GM18498 (cell line): ENCODE measurements at regions not wholly inside any gene's neighbourhood (a gene's known extent, or its start where the extent isn't known, plus 50 kb on each side); places are given as distances from the start of the nearest gene placed in this dataset.

ENCODE experiments used
- ATAC-seq: cut with Tn5 transposase; IDR thresholded peaks from one replicate; pipeline ENCODE4 v1.9.1; 2021; ENCODE audit warnings: mild to moderate bottlenecking, moderate library complexity; ENCODE audit not compliant: unreplicated experiment

DNA sequence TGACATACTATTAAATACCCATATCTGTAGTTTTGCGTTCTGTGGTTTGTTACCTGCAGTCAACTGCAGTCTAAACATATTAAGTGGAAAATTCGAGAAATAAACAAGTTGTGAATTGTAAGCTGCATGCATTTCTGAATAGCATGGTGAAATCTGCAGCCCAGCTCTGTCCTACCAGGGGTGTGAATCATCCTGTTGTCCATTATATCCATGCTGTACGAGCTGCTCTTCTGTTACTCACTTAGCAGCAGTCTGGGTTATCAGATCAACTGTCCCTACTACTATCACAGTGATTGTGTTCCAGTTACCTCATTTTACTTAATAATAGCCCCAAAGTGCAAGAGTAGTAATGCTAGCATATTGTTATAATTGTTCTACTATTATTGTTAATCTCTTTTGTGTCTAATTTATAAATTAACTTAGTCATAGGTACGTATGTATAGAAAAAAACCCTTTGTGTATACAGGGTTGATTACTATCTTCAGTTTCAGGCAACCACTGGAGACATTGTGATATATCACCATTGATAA is 173.7 kb upstream of the FAT4 start:
- no peak for ATAC-seq

DNA sequence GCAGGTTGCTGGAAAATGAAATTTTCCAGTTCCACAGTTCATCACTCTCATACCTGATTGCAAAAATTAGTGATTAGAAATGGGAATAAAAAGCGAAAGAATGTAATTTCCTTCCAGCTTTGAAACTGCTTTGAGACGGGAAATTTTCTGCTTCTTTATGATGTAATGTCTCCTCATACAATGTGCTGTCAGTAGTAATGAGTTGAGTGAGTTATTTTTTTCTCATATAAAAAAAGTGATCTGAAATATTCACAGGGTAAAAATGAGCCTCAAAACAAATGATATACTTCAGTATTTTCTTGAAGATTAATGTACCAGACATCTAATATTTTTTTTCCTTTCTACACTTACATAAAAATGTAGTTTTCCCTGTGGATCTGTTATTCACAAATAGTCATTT is 179.1 kb upstream of the FAT4 start:
- no peak for ATAC-seq

DNA sequence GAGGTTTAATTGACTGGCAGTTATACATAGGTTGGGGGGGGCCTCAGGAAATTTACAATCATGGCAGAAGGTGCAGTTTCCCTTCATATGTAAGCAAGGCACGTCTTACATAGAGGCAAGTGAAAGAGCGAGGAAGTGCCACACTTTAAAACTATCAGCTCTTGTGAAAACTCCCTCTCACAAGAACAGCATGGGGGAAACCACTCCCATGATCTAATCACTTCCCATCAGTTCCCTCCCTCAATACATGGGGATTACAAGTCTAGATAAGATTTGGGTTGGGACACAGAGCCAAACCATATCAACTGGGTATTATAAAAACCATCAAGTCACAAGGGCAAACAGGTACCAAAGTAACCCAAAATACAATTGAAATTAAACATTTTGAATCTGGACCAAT is 182.0 kb upstream of the FAT4 start:
- no peak for ATAC-seq

DNA sequence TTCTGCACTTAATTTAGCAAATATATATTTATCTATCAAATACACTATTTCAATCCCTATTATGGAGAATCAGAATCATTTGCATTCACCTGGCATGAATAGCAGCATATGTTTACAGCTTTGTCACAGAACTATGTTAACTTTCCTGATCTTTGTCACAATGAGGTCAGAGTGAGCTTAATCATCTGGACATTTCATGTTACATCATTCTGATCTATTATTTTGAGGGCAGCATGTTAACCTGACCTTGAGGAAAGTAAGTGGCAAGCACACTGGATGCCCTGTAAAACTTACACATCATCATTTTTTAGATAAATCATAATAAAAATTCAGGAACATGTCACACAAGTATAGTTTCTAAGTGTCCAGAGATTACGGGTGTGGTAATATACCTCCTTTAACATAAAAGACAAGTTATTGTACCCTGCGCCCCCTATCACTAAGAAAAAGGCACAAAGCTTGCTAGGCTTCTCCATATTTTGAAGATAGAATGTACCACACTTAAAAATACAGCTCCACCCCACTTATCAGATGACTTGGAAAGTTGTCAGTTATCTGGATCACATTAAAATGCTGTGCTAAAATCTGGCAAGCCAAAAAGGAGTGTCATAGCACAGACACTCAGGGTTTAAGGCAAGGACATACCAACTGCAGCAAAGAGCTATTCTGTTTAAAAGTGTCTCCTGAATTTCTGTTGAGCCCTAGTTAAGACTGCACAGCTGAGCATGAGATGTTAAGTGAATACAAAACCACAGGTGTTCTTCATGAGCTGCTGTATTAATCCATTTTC is 182.7 kb upstream of the FAT4 start:
- ATAC-seq = no peak

DNA sequence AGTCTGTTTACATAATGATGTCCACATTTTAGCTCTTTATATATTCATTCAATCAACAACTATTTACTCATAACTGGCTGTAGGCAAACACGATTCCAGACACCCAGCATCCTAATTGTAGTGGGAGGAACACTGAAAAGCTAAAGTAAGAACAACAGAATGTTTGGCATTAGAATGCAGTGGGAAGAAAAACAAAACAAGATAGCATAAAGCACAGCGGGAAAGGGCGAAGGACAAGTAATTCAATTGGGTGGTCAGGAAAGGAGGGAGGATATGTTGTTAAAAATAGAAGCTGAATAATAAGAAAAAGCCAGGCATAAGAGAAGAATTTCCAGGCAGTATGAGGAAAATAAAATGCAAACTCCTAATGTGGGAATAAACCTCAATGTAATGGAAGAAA is 189.5 kb upstream of the FAT4 start:
- no peak for ATAC-seq

DNA sequence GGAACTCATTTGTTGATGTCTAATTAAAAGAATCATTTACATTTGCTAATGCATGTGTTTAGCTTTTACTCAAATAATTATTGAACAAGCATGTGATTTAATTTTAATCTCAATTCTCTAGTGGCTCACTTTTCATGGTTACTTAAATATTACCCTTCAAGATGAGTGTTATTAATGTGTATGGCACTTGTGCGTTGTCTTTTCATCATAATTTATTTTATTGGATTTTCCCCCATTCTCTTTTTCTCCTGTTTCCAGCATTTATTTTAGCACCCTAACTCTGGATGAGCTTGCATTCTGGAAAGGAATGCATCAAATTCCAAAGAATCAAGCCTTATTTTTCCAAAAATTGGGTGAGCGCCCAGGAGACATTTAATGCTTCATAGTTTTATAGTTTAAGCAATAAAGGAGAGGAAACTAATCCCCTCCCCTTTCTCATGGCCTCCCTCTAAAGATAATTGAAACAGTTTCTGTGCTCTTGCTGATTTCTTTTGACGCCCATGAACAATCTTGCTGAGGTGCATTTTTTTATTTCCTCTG is 191.1 kb upstream of the FAT4 start:
- no peak for ATAC-seq

DNA sequence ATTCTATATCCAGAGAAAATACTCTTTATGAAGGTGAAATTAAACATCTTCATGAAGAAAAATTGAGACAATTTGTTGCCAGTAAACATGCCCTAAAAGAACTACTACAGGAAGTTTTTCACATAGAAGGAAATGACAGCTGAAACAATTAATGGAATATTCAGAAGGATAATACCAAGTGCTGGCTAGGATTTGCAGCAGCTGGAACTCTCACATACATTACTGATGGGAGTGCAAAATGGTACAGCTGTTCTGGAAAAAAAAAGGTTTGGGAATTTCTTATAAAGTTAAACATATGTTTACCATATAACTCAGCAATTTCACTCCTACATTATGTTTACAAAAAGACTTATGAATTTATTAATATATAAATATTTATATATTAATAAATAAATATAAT is 193.2 kb upstream of the FAT4 start:
- no peak for ATAC-seq

DNA sequence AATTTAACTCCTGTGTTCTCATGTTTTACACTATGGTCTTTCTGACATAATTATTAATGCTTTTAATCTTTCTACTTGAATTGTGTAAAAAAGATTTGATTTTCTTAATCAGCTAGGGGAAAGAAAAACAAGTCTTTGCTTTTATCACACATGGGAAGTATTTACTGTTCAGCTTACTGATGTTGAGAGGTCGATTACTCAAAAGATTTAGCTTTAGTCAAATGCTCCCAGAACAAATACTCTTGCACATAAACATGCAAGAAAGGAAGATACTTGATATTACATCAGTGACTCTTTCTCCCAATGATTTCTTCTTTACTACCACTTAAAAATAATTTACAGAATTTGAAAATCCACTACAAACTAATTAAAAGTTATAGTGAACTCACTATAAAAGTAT is 198.3 kb upstream of the FAT4 start:
- ATAC-seq = no peak

DNA sequence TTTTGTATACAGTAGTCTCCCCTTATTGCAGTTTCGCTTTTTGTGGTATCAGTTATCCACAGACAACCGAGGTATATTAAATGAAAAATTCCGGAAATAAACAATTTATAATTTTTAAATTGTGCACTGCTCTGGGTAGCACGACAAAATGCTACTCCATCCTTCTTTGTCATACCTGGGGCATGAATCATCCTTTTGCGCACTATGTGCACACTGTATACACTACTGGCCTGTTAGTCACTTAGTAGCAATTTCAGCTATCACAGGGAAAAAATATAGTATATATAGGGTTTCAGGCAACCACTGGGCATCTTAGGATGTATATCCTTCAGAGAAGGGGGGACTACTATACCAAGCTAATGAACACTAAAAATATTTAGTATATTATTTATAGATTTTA is 198.8 kb upstream of the FAT4 start:
- no peak for ATAC-seq

DNA sequence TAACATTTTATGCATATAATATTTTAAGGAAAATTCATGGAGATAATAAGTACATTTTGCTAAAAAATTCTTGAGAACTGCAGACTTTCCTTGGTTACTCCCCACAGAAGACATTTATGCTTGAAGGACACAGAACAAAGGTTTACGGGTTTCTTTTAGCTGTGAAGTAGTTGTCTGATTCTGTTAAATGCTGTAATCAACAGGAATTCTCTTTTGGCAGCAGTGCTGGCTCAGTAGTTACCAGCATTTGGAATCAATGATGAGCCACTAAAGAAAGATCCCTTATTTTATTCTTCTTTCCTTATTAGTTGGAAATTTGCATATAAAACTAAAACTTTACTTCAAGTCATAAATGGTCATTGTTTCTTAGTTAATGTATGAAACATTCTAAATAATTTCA is 199.3 kb upstream of the FAT4 start:
- ATAC-seq = no peak

DNA sequence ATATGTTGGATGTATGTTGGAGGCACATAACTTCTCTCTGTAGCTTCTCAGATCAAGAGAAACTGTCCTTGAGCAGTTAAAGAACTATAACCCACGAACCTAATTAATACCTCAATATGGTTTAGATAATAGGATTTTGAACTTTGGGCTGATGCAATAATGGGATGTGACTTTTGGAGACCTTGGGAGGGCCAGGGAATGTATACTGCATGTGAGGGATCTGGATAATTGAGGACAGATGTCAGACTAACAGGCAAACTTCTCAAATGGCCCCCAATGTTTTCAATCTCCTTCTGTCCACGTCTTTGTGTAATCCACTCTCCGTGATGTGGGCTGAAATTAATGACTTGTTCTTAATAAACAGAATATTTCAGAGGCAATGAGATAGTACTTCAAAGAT is 202.2 kb upstream of the FAT4 start:
- no peak for ATAC-seq

DNA sequence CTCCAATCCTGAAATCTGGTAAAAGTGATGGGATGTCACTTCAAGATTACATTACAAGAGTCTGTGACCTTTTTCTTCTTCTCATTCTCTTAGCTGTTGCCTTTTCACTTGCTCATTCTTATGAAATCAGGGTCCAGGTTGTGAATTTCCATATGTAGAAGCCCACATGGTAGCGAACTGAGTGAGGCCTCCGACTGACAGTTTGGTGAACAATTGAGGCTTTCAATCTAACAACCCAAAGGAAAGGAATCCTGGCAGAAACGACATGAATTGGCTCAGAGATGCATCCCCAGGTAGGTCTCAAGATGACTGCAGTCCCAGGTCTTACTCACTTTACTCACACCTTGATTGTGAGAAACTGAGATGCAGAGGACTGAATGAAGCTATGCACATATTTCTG is 203.4 kb upstream of the FAT4 start:
- ATAC-seq = no peak

DNA sequence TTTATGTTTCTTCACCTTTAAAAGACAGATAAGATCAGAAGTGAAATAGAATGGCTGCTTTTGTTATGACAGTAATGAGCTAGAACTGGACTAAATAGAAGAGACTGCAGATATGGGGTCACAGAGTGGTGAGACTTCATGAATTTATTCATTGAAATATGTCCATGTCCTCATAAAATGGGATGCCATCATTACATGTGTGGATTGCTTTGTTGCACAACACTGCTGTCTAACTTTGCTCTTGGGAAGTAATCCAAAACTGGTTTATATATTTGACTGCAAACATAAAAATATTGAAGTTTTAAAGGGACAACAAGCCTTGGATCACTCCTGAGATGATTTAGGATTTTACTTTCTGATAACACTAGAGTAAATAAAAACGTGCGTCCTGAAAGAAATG is 209.2 kb upstream of the FAT4 start:
- ATAC-seq = no peak

DNA sequence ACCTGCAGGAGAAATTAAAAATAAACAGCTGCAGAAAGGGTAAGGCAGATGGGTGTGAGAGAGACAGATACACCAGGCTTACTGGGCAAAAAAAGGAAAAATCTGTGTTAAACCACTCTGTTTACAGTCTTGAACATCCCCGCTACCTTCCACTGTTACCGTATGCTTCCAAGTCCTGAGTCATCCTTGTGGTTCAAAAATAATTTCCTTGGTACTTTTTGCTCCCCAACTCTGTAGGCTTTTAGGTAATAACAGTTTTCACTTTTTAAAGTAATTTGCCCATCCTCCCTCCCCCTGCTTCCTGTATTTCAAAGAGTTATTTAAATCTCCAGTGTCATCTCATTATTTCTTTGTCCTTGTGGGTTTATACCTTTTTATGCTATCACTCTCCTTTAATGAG is 210.1 kb upstream of the FAT4 start:
- no peak for ATAC-seq

DNA sequence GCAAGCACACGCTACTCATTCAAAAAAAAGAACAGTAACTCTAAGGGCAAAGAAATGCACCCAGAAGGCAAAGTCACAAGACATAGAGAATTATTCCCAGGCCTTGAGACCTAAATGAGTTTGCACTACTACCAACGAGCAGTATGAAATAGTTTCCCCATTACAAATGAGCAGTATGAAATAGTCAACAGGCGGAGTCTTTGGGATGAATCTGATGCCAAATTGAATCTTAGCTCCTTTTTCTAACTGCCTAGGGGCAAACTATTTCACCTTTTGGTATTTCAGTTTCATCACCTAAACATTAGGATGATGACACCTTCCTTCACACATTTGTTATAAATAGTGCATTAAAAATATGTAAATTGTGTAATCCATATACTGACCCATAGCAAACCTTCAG is 213.0 kb upstream of the FAT4 start:
- ATAC-seq = no peak

DNA sequence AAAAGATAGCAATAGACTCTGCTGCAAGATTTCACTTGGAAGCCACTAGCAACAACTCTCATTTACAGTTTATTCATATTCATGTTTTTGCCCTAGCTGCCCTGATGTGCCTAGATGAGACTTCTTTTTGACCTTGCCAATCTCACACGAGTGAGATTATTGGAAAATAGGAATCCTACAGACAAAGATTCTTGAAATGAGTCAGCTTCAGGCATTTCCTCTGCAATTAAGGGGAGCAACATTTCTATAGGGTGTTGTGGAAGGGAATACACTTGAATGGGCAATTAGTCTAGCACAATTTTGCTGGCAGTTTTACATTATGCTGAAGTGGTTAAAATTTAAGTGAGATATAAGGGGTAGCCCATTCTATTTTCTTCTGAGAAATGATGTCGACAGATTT is 217.0 kb upstream of the FAT4 start:
- ATAC-seq = no peak

DNA sequence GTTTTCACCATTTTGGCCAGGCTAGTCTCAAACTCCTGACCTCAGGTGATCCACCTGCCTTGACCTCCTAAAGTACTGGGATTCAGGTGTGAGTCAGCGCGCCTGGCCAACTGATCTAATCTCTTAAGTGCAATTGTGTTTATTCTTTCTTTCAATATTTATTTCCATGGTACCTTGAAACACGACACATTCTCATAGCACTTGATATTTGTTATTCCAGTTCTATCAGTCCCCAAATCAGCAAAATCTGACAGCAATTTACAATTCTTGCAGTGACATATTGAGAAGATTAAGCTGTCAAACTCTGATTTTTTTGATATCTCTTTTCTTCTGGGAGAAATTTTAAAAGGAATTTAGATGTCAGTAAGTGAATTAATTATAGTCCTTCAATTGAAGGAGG is 218.1 kb upstream of the FAT4 start:
- no peak for ATAC-seq

DNA sequence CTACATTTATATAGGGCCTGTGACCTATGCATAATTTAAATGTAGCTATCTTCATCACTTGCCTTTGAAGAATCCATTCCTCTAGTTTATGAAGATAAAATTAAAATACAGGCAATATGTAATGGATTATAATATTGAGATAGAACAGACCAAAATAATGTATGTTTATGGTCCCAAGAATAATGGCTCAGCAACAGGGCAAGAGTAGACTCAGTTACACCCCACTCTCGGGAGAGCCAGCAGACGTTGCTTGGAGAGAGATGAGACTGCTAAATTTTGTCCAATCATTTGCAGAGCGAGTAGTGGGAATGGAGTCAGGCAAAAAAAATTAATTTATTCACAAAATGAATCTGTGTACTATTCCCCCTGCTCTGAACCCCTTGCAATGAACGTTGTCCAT is 223.2 kb upstream of the FAT4 start:
- no peak for ATAC-seq

DNA sequence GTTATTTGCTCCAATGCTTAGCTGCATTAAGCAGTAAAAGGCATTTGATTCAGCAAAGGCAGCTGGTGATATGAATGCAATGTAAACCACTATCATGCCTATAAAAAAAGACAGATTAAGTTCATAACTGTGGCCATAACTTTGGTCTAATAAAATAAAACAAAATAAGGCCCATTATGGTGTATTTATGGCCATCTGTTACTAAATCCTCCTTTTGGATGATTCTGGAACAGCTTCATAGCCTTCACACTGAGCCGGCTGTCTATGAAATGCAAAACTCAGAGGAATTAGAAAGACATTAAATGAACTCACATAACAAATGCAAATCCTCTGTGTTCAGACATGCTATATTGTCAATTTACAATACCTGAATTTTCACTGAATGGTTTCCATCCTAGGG is 223.7 kb upstream of the FAT4 start:
- no peak for ATAC-seq

DNA sequence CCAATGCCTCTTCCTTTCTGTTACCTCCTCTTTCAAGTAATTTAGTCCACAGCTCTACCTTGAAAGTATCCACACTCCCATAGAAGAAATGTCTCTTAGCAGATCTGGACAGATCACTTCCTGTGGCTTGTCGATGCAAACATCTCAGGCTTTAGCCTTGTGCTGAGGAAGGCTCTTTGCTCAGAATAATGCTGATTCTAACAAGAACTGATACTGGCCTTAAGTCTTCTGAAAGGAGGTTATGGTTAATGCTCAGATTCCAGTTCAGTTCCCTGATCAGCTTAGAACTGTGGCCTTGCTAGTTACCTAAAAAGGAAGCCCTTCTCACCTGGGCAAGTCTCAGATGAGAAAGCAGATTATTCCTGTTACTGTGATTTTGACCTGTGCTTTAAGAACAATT is 230.1 kb upstream of the FAT4 start:
- ATAC-seq = no peak

DNA sequence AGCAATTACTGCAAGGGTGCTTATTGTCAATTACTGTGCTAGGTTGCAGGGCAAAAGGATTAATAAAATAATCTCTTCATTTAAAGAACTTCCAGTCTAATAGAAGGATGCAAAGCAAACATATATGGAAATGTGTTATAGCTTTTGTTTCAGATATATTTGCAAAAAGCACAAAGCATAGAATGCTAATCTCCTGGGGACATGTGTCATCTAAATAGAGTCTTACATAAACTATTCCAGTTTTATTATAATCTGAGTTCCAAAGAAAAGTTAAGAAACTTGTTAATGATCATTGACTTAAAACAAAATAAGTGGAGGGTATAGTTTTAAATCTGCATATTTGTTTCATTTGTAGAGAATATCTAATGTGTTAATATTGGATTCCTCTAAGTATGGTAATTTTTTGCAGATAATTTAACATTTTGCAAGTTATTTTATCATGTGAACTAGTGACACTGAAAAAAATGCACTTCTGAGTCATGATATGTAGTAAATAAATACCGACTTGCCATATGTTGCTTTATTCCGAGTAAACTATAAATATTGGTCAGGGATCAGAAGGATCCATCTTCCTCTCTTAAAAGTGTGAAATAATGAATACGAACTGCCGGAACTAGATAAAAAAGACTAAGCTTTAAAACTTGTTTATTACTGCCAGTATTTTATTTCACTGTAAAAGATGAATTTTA is 231.9 kb upstream of the FAT4 start:
- no peak for ATAC-seq

DNA sequence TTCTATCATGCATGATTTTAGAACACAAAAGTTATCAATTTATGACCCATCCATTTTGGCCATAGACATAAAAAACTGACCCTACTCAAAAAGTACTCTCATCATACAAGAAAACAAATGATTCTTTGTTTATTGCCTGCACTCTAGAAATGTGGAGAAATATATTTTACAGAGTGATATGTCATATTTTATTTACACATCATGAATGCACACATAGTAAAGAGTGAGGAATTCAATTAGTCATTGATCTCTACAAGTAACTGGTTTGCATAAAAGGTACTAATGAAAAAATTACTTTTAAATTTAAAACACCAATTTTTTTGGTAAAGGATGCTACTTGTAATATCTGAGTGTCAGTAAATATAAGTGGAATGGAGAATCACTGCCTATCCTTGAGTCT is 242.5 kb upstream of the FAT4 start:
- ATAC-seq = no peak
